GM12892 (cell line): ENCODE measurements at regions not wholly inside any gene's neighbourhood (a gene's known extent, or its start where the extent isn't known, plus 50 kb on each side); places are given as distances from the start of the nearest gene placed in this dataset.

Experiments
- DNase-seq: peaks from one replicate; pipeline ENCODE4 v3.0.0; 2011; ENCODE audit not compliant: insufficient read length
- FAIRE-seq: peaks from 2 replicates; lab custom pipeline; 2011; peaks lifted over from hg19 to GRCh38; lab: Jason Lieb, UNC
- POLR2A ChIP-seq: IDR thresholded peaks from 2 replicates; pipeline ENCODE4 v1.6.1; 2011; ENCODE audit warnings: low read depth, low read length, control low read depth
- POLR2AphosphoS5 ChIP-seq: IDR thresholded peaks from 2 replicates; pipeline ENCODE4 v1.6.1; 2011; ENCODE audit warnings: low read depth, low read length, control low read depth
- TAF1 ChIP-seq: IDR thresholded peaks from 2 replicates; pipeline ENCODE4 v1.6.1; 2011; ENCODE audit warnings: low read depth, mild to moderate bottlenecking, control low read depth, low read length, borderline replicate concordance

DNA sequence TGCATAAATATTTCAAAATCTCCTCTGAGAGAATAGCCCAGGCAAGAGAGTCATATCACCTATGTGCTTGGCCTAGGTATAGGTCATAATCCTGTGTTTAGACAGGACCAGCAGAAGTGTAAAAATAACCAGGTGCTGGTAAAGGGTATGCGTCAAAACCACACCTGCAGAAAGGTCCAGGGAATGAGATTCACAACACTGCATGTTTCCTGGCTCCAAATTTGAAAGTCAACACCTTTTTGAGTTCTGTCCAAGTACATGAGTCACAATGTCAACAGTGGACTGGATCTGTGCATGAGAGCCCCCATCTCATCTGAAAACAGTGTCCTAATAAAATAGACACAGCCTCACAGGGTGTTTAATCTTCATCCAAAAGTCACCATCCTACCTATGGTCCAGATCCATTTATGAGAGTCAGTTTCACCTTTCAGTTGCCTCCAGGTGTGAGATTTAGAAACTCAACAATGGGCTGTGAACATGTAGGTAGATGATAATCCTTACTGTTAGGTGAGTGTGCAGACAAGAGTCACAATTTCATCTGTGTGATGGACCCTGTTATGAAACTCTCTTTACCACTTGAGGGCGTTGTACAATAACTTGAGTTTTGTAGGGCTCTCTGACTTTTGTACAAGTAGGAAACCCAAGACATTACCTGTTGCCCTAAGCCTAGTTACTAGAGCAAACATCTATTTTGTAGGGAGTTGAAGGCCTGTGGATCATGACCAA lies 2100.7 kb downstream of the TP53TG3F start:
- no peak for TF ChIP-seq TAF1
- no peak for TF ChIP-seq POLR2AphosphoS5
- TF ChIP-seq POLR2A = no peak
- DNase-seq (no peak), FAIRE-seq (no peak)

DNA sequence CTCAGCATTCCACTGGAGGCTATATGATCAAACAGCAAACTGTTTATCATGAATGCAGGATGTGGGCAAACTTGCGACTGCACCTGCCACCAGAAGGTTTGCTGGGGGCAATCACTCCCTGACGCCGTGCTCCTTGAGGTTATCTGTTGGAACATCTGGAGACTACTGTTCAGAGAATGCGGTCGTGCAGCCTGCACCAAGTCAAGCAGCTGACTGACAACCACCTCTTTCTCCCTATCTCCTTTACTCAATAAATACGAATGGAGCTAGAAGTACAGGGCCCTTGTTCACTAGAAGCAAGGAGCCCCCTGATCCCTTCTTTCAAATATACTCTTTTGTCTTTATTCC lies 2101.2 kb downstream of the TP53TG3F start:
- TF ChIP-seq TAF1 = no peak
- no peak for TF ChIP-seq POLR2AphosphoS5
- TF ChIP-seq POLR2A = no peak
- DNase-seq = no peak
- FAIRE-seq = no peak

DNA sequence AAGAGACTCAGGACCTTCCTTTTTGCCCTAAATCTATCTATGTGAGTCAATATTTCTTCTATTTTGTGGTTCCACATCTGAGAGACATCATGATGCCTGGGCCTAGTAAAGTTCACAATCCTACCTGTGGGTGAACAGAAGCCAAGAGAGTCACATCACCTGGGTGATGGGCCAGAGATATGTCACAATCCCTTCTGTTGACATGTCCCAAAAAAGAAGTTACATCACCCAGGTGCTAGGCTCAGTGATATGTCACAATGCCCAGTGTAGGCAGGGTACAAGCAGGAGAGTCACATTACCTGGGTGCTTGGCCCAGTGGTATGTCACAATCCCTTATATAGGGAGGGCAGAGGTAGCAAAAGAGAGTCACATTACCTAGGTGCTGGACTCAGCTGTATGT lies 2101.9 kb downstream of the TP53TG3F start:
- DNase-seq = no peak
- FAIRE-seq = no peak
- TF ChIP-seq POLR2AphosphoS5 (no peak), TAF1 (no peak), POLR2A (no peak)

DNA sequence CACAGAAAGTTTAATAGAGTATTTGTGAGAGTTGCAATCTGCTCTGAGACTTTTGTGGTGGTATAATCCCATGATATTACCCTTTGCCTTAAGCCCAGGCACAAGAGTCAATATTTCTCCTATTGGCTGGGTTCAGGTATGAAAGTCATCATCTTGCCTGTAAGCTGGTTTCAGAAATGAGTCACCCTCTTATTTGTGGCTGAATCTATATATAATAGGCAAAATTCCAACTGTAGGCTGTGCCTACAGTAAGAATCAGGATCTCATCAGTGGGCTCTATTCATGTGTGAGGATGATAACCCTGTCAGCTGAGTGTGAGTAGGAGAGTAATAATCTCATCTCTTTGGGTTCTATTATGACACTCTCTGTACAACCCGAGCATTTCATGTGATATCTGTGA lies 2103.1 kb downstream of the TP53TG3F start:
- DNase-seq (no peak), FAIRE-seq (no peak)
- no peak for TF ChIP-seq TAF1
- no peak for TF ChIP-seq POLR2A
- TF ChIP-seq POLR2AphosphoS5 = no peak

DNA sequence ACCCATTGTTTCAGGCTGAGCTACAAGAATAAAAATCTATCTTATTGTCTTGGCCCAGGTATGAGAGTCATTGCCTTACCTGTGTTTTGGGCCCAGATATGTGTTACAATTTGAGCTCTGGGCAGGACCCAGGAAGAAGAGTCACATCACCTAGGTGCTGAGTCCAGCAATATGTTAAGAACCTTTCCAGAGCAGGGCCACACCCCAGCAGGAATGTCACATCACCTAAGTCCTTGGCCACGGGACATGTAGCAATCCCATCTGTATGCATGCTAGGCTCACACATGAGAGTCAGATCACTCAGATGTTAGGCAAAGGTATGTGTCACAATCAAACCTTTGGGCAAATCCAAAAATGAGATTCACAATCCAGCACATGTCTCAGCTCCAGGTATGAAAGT lies 2103.5 kb downstream of the TP53TG3F start:
- no peak for DNase-seq
- TF ChIP-seq POLR2AphosphoS5 = no peak
- no peak for FAIRE-seq

DNA sequence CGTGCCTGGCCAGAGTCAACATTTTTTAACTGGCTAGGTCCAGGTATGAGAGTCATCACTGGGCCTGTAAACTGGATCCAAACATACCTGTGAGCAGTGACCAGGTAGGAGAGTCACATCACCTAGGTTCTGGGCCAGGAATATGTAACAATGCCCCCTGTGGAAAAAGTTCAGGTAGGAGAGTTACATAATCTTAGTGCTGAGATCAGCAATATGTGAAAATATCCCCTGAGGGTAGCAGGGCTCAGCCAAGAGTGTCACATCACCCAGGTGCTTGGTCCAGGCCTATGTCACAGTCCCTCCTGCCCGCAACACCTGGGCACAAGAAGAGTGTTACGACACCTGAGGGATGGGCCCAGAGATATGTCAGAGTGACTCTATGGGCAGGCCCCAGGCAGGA lies 2104.7 kb downstream of the TP53TG3F start:
- TF ChIP-seq TAF1 (no peak), POLR2A (no peak), POLR2AphosphoS5 (no peak)
- DNase-seq = no peak
- no peak for FAIRE-seq

DNA sequence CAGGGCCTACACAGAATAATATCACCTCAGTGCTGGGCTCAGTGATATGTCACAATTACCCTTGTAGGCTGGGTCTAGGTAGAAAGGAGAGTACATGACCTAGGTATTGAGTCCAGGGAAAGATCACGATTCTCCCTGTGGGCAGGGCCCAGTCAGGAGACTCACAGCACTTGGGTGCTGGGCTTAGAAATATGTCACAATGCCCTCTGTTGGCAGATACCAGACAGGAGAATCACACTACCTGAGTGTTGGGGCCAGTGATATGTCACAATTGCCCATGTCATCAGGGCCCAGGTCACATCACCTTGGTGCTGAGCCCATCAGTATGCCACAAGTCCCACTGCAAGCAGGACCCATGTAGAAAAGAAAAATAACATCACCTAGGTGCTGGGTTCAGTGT lies 2105.5 kb downstream of the TP53TG3F start:
- TF ChIP-seq TAF1 (no peak), POLR2A (no peak), POLR2AphosphoS5 (no peak)
- FAIRE-seq (no peak), DNase-seq (no peak)

DNA sequence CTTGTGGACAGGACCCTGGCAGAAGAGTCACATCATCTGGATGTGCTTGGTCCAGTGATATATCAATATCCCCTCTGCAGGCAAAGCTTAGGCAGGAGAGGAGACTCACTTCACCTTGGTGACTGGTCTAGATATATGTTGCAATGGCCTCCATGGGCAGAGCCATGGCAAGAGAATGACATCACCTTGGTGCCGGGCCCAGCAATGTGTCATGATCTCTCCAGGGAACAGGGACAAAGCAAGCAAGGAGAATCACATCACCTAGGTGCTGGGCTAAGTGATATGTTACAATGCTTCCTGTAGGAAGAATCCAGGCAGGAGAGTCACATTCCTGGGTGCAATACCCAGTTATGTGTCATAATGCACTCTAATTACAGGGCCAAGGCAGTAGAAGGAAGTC lies 2106.2 kb downstream of the TP53TG3F start:
- no peak for FAIRE-seq
- no peak for DNase-seq
- TF ChIP-seq POLR2AphosphoS5 (no peak), TAF1 (no peak), POLR2A (no peak)

DNA sequence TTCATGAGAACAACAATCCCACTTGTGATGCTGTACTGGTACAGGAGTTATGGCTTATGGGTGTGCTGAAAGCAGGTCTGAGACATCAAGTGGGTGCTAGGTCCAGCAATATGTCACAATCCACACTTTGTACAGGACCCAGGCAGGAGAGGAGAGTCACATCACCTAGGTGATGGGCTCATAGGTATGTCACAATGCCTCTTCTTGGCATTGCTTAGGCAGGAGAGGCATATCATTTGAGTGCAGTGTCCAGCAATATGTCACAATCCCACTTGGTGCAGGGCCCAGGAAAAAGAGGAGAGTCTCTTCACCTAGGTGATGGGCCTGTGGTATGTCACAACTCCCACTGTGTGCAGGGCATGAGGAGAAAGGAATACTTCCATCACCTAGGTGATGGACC lies 2110.0 kb downstream of the TP53TG3F start:
- TF ChIP-seq POLR2A (no peak), POLR2AphosphoS5 (no peak), TAF1 (no peak)
- no peak for FAIRE-seq
- no peak for DNase-seq

DNA sequence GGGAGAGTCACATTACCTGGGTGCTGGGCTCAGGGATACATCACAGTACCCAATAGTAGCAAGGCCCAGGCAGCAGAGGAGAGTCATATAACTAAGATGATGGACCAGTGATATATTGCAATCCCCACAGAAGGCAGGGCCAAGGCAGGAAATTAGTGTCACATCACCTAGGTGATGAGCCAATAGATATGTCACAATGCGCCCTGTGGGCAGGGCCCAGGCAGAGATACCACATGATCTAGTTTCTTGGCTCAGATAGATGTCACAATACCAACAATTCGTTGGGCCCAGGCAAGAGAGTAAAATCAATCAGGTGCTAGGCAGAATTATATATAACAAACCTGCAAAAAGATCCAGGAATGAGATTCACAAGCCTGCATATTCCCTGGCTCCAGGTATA lies 2111.5 kb downstream of the TP53TG3F start:
- no peak for DNase-seq
- TF ChIP-seq POLR2AphosphoS5 = no peak
- no peak for TF ChIP-seq TAF1
- TF ChIP-seq POLR2A = no peak
- no peak for FAIRE-seq

DNA sequence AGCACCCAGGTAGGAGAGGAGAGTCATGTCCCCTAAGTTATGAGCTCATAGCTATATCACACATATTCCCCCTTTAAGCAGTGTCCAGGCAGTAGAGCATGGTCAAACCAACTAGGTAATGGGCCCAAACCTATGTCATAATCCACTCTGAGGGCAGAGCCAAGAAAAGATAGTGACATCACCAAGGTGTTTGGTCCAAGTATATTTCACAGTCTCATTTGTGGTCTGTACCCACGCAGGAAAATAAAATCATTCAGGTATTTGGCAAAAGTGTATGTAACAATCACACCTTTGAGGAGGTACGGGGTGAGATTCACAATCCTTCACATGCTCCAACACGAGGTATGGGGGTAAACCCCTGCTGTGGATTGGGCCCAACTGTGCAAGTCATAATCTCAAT lies 2112.8 kb downstream of the TP53TG3F start:
- FAIRE-seq = no peak
- TF ChIP-seq POLR2AphosphoS5 = no peak
- TF ChIP-seq POLR2A = no peak
- TF ChIP-seq TAF1 = no peak
- no peak for DNase-seq

DNA sequence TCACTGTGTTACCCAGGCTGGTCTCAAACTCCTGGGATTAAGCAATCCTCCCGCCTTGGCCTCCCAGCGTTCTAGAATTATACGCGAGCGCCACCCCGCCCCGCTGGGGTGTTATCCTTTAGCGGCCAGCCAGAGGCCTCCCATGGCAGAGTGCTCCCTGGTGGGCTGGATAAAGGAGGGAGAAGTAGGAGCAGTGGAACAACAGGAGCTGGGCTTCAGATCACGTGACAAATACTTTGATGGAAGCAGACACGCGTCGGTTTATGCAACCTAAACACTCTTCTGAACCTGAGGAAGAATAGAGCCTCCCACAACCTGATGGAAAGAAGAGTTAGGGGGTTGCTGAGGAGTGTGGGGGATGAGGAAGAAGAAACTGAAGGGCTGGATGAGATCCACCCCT lies 2114.0 kb downstream of the TP53TG3F start:
- TF ChIP-seq TAF1 (no peak), POLR2AphosphoS5 (no peak), POLR2A (no peak)
- DNase-seq (no peak), FAIRE-seq (no peak)

DNA sequence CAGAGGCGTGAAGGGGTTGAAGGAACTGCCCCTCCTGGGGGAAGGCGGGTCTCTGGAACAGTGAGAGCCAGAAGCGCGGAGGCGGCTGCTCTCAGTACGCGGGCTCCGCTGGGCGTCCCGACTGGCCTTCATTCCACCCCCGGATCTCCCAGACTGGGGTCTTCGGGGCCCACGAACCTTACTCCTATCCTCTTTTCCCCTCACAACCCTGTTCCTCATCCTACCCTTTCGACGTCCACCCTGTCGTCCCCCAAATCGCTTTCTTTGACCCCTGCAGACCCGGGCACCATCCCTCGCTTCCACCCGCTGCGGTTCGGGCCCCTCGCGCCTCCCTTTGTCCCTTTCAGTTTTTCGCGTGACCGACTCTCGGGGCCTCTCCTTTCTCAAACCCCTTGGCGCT lies 2114.6 kb downstream of the TP53TG3F start:
- DNase-seq = no peak
- TF ChIP-seq POLR2A (no peak), POLR2AphosphoS5 (no peak), TAF1 (no peak)
- no peak for FAIRE-seq
